Amygdala (tissue), 56 donors: ENCODE measurements at regions not wholly inside any gene's neighbourhood (a gene's known extent, or its start where the extent isn't known, plus 50 kb on each side); places are given as distances from the start of the nearest gene placed in this dataset.

Experiments used
- DNase-seq, 56 donors: peaks; one replicate each; lab custom pipeline; 2025; lab: John Stamatoyannopoulos, UW

- no peak for DNase-seq
These were observed 326.6 kb downstream of the BTG1 start for GRCh38 chr12:91819132-91819447.

- DNase-seq = no peak
These were observed 327.2 kb downstream of the BTG1 start for GRCh38 chr12:91818227-91819131.

GRCh38 chr12:91817517-91817916 lies 328.1 kb downstream of the BTG1 start:
- no peak for DNase-seq

- no peak for DNase-seq
These were observed 331.9 kb downstream of the BTG1 start for GRCh38 chr12:91813701-91814100.

- peak in 42 of 56 donors; percentile 0 to 87 (median 20) for DNase-seq
These were observed 334.0 kb downstream of the BTG1 start for GRCh38 chr12:91811481-91812287.

- no peak for DNase-seq
These were observed 334.9 kb downstream of the BTG1 start for GRCh38 chr12:91810531-91811451.

GRCh38 chr12:91810077-91810476 lies 335.6 kb downstream of the BTG1 start:
- DNase-seq = no peak

GRCh38 chr12:91805031-91805430 lies 340.6 kb downstream of the BTG1 start:
- DNase-seq = no peak

GRCh38 chr12:91804533-91804932 lies 341.1 kb downstream of the BTG1 start:
- no peak for DNase-seq

GRCh38 chr12:91801048-91801447 lies 344.6 kb downstream of the BTG1 start:
- no peak for DNase-seq

GRCh38 chr12:91793676-91794075 lies 352.0 kb downstream of the BTG1 start:
- no peak for DNase-seq

- DNase-seq = no peak
These were observed 353.0 kb downstream of the BTG1 start for GRCh38 chr12:91792597-91792996.

GRCh38 chr12:91786499-91787272 lies 359.0 kb downstream of the BTG1 start:
- DNase-seq = no peak

- DNase-seq = no peak
These were observed 359.8 kb downstream of the BTG1 start for GRCh38 chr12:91785655-91786498.

- DNase-seq = no peak
These were observed 364.5 kb downstream of the BTG1 start for GRCh38 chr12:91781114-91781513.

GRCh38 chr12:91778938-91779400 lies 366.7 kb downstream of the BTG1 start:
- DNase-seq = no peak

- no peak for DNase-seq
These were observed 367.4 kb downstream of the BTG1 start for GRCh38 chr12:91778091-91778832.
